MM.1S (cell line): ENCODE measurements at regions not wholly inside any gene's neighbourhood (a gene's known extent, or its start where the extent isn't known, plus 50 kb on each side); places are given as distances from the start of the nearest gene placed in this dataset.
A peak's percentile ranks its signal among the peaks of the same experiment; 100 is the strongest.

Experiments
- EZH2 ChIP-seq: fragments of 300-600 bp; sonication (generic); optimal IDR thresholded peaks from 2 replicates; pipeline ENCODE3; 2017; ENCODE audit warnings: low read depth, mild to moderate bottlenecking, antibody characterized with exemption, low read length, mixed read lengths
- EZH2phosphoT487 ChIP-seq: fragments of 300-600 bp; sonication (generic); IDR thresholded peaks from 2 replicates; pipeline ENCODE4 v1.6.1; 2018; ENCODE audit warnings: antibody characterized with exemption, low read length
- TF ChIP-seq, protein P1 (sequence below): fragments of 300-600 bp; sonication (generic); IDR thresholded peaks from 2 replicates; pipeline ENCODE4 v1.5.1; 2016; ENCODE audit warnings: antibody characterized with exemption, low read length, mixed read lengths

GRCh38 chr15:89034305-89034704 is 54.0 kb upstream of the ABHD2 start:
- TF ChIP-seq, protein P1, sequence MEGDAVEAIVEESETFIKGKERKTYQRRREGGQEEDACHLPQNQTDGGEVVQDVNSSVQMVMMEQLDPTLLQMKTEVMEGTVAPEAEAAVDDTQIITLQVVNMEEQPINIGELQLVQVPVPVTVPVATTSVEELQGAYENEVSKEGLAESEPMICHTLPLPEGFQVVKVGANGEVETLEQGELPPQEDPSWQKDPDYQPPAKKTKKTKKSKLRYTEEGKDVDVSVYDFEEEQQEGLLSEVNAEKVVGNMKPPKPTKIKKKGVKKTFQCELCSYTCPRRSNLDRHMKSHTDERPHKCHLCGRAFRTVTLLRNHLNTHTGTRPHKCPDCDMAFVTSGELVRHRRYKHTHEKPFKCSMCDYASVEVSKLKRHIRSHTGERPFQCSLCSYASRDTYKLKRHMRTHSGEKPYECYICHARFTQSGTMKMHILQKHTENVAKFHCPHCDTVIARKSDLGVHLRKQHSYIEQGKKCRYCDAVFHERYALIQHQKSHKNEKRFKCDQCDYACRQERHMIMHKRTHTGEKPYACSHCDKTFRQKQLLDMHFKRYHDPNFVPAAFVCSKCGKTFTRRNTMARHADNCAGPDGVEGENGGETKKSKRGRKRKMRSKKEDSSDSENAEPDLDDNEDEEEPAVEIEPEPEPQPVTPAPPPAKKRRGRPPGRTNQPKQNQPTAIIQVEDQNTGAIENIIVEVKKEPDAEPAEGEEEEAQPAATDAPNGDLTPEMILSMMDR = peak; percentile 27; the same call in 1 of the 2 replicates
- no peak for TF ChIP-seq EZH2
- TF ChIP-seq EZH2phosphoT487 = no peak
